ENCODE measurements at regions not wholly inside any gene's neighbourhood (a gene's known extent, or its start where the extent isn't known, plus 50 kb on each side); places are given as distances from the start of the nearest gene placed in this dataset.

DNA sequence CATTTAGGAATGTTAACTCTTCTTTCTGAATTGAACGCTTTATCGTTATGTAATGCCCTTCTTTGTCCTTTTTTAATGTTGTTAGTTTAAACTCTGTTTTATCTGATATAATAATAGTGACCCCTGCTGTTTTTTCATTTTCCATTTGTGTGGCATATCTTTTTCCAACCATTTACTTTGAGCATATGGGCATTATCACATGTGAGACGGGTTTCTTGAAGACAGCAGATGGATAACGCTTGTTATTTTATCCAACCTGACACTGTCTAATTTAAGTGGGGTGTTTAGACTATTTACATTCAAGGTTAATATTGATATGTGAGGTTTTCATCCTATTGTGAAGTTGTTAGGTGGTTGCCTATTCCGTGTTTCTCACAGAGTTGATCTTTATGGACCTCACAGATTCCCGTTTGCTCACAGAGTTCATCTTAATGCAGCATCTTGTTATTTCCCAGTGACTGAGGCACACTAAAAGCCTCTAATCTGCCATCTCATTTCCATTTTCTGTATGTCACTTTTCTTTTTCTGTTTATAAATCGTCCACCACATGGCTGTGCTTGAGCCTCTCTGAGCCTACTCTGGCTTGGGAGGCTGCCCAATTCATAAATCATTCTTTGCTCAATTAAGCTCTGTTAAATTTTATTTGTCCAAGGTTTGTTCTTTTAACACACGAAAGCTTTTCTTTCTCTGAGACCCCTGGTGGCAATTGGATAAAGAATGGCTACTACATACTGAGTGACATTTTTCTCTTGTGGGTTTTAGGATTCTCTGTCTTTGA lies 286.2 kb downstream of the HTR7 start:
- dilution Hi-C loops (cut with MboI; ENCODE audit: extremely low pct_ligation_motif_present, low sequenced_read_pairs) = no loop called here
- no peak for FAIRE-seq
- no peaks in the 10 kb centered on the region for H3K36me3 ChIP-seq (ENCODE audit: control insufficient read depth in 2 of 2, extremely low read depth in 1 of 2, insufficient read depth in 2 of 2, low read length in 2 of 2)

DNA sequence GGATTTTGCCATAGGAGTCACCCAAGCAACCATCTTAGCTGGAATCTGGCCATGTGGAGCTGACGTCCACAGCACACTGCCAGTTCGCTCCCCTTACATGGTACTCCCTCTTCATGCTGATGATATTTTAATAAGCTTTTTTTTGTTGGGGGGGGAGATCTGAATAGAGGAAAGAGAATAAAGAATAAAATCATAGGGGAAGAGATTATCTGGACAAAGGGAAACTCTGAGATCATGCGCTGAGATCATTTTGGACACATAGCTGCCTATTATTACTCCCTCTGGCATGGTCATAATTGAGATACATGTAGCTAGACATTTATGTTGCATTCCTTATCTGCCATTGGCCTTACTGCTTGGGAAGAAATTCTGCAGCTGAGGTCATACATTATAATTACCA lies 282.7 kb downstream of the HTR7 start:
- no peaks in the 10 kb centered on the region for H3K27me3 ChIP-seq (ENCODE audit: control insufficient read depth, extremely low read depth, insufficient read depth, low read length)
- H3K4me3 ChIP-seq (ENCODE audit: control insufficient read depth in 2 of 3, extremely low read depth in 1 of 3, insufficient read depth in 2 of 3, low read depth in 1 of 3, low read length in 3 of 3) = no peak overlapping the region
- H3K9me3 ChIP-seq (ENCODE audit: control insufficient read depth, low read depth, low read length) = no peaks in the 10 kb centered on the region
- H3K27ac ChIP-seq (ENCODE audit: control insufficient read depth, insufficient read depth, low read length) = no peak overlapping the region
- no peaks in the 10 kb centered on the region for H3K36me3 ChIP-seq (ENCODE audit: control insufficient read depth in 2 of 2, extremely low read depth in 1 of 2, insufficient read depth in 2 of 2, low read length in 2 of 2)
- no peaks in the 10 kb centered on the region for H3K9me1 ChIP-seq (ENCODE audit: control insufficient read depth, extremely low read depth, insufficient read depth, low read length)
- no peak overlapping the region for H3K4me2 ChIP-seq (ENCODE audit: control insufficient read depth, extremely low read depth, insufficient read depth, low read depth, low read length)
- no peak for TF ChIP-seq EZH2 (IDR thresholded peaks at IDR 0.05; ENCODE audit: low read length)
- TF ChIP-seq, protein P1, sequence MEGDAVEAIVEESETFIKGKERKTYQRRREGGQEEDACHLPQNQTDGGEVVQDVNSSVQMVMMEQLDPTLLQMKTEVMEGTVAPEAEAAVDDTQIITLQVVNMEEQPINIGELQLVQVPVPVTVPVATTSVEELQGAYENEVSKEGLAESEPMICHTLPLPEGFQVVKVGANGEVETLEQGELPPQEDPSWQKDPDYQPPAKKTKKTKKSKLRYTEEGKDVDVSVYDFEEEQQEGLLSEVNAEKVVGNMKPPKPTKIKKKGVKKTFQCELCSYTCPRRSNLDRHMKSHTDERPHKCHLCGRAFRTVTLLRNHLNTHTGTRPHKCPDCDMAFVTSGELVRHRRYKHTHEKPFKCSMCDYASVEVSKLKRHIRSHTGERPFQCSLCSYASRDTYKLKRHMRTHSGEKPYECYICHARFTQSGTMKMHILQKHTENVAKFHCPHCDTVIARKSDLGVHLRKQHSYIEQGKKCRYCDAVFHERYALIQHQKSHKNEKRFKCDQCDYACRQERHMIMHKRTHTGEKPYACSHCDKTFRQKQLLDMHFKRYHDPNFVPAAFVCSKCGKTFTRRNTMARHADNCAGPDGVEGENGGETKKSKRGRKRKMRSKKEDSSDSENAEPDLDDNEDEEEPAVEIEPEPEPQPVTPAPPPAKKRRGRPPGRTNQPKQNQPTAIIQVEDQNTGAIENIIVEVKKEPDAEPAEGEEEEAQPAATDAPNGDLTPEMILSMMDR (optimal IDR thresholded peaks at IDR 0.05 in 1 of 3, IDR thresholded peaks at IDR 0.05 in 1 of 3, conservative IDR thresholded peaks at IDR 0.05 in 1 of 3; ENCODE audit: extremely low read depth in 1 of 3, insufficient read depth in 2 of 3, low read length in 3 of 3) = no peak
- no peak overlapping the region for H2AFZ ChIP-seq (ENCODE audit: control insufficient read depth, low read length)
- DNase-seq (ENCODE audit: low read depth, low spot score) (no peak), FAIRE-seq (no peak)
- H3K9ac ChIP-seq (ENCODE audit: control insufficient read depth, extremely low read depth, insufficient read depth, low read length) = no peak overlapping the region
- no peaks in the 10 kb centered on the region for H3K79me2 ChIP-seq (ENCODE audit: control insufficient read depth, insufficient read depth, low read length)
- peaks cover 7% of the 10 kb centered on the region for H3K4me1 ChIP-seq (ENCODE audit: control insufficient read depth, extremely low read depth, insufficient read depth, low read length)
- dilution Hi-C loops (cut with MboI; ENCODE audit: extremely low pct_ligation_motif_present, low sequenced_read_pairs) = no loop called here
- no peaks in the 10 kb centered on the region for H4K20me1 ChIP-seq (ENCODE audit: control insufficient read depth, extremely low read depth, insufficient read depth, low read length)

More for the DNA sequence above, 286.2 kb downstream of the HTR7 start:
- no peak overlapping the region for H3K4me3 ChIP-seq (ENCODE audit: control insufficient read depth in 2 of 3, extremely low read depth in 1 of 3, insufficient read depth in 2 of 3, low read depth in 1 of 3, low read length in 3 of 3)
- no peaks in the 10 kb centered on the region for H3K9me3 ChIP-seq (ENCODE audit: control insufficient read depth, low read depth, low read length)
- TF ChIP-seq, protein P1 (optimal IDR thresholded peaks at IDR 0.05 in 1 of 3, IDR thresholded peaks at IDR 0.05 in 1 of 3, conservative IDR thresholded peaks at IDR 0.05 in 1 of 3; ENCODE audit: extremely low read depth in 1 of 3, insufficient read depth in 2 of 3, low read length in 3 of 3) = no peak
- no peak for TF ChIP-seq EZH2 (IDR thresholded peaks at IDR 0.05; ENCODE audit: low read length)
- H2AFZ ChIP-seq (ENCODE audit: control insufficient read depth, low read length) = no peak overlapping the region
- no peak for DNase-seq (ENCODE audit: low read depth, low spot score)
- no peaks in the 10 kb centered on the region for H3K27me3 ChIP-seq (ENCODE audit: control insufficient read depth, extremely low read depth, insufficient read depth, low read length)
- no peak overlapping the region for H3K9ac ChIP-seq (ENCODE audit: control insufficient read depth, extremely low read depth, insufficient read depth, low read length)
- no peaks in the 10 kb centered on the region for H3K9me1 ChIP-seq (ENCODE audit: control insufficient read depth, extremely low read depth, insufficient read depth, low read length)
- no peaks in the 10 kb centered on the region for H4K20me1 ChIP-seq (ENCODE audit: control insufficient read depth, extremely low read depth, insufficient read depth, low read length)
- H3K4me2 ChIP-seq (ENCODE audit: control insufficient read depth, extremely low read depth, insufficient read depth, low read depth, low read length) = no peak overlapping the region
- H3K79me2 ChIP-seq (ENCODE audit: control insufficient read depth, insufficient read depth, low read length) = no peaks in the 10 kb centered on the region
- H3K27ac ChIP-seq (ENCODE audit: control insufficient read depth, insufficient read depth, low read length) = no peak overlapping the region
- H3K4me1 ChIP-seq (ENCODE audit: control insufficient read depth, extremely low read depth, insufficient read depth, low read length) = no peaks in the 10 kb centered on the region
